D341Med (cell line): ENCODE measurements at regions not wholly inside any gene's neighbourhood (a gene's known extent, or its start where the extent isn't known, plus 50 kb on each side); places are given as distances from the start of the nearest gene placed in this dataset.

ENCODE experiments used
- DNase-seq: peaks from one replicate; pipeline ENCODE4 v3.0.0; 2012; ENCODE audit warnings: low spot score

DNA sequence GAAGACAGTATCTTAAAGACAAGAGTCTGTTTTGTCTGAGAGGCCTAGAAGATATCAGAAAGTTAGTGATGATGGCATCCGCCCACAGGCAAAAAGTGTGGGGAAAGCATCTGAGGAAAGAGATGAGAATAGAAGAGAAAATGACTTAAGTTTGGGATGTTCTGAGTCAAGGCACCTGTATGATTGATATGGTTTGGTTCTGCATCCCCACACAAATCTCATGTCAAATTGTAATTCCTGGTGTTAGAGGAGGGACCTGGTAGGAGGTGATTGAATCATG is 568.2 kb upstream of the MGMT start:
- DNase-seq = no peak

DNA sequence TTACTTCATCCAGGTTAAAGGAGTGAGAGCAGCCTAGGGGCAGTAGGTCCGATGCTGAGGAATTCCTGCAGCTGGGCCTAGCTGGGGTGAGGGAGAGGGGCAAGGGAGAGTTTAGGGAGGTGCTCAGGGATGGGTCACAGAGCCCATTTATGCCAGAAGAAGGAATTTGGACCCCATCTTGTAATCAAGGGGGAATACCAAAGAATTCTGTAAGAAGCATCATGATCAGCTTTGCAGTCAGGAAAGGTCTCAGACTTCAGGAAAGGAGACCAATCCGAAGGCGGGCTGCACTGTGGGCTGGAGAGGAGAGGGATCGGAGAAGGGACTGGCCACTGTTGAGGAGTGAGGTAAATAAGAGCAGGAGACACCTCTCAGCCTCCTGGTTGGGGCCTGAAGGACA is 566.6 kb upstream of the MGMT start:
- no peak for DNase-seq

DNA sequence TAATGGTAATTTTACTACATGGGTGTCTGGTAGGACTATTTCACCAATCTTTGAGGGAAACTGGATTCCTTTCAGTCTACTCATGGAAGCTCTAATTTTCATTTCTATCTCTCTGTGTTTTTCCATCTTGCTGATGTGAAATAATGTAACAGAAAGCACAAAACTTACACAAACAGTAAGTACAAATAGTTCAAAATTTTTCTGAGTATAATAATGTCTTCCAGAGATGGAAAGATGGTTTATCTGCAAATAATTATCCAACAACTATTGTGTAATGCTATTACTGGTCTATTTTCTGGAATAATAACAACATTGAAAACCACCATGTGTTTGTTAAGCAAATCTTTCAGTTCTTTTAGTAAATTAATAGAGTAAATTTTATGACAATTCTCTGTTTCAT is 565.8 kb upstream of the MGMT start:
- DNase-seq = no peak

DNA sequence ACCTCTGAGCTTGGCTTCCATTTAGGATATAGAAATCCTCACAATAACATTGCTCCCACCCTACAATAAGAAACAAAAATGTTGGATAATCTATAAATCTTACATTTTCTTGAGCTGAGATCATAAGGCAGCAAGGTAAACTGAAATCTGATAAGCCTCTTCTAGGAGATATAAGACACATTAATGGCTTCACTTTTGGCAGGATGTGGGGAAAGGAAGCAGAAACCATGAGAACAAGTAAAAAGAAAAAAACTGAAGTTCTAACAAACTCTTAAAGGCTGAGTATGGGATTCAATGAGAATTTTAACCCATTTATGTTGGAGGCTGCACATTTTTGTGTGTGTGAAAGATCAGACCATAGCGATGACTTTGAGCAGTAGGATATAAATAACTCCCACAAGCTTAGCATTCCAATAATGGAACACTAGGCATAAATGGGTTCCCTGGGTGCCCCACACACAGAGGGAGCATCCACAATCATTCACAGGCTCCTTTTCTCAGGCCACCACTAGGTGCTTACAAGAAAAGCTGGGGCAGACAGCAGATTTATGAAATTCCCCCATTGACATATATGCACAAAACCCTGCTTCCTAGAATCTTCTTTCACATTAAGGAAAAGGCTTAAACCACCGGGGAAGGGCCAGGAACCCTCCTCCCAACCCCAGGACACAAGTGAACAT is 564.9 kb upstream of the MGMT start:
- DNase-seq = no peak

DNA sequence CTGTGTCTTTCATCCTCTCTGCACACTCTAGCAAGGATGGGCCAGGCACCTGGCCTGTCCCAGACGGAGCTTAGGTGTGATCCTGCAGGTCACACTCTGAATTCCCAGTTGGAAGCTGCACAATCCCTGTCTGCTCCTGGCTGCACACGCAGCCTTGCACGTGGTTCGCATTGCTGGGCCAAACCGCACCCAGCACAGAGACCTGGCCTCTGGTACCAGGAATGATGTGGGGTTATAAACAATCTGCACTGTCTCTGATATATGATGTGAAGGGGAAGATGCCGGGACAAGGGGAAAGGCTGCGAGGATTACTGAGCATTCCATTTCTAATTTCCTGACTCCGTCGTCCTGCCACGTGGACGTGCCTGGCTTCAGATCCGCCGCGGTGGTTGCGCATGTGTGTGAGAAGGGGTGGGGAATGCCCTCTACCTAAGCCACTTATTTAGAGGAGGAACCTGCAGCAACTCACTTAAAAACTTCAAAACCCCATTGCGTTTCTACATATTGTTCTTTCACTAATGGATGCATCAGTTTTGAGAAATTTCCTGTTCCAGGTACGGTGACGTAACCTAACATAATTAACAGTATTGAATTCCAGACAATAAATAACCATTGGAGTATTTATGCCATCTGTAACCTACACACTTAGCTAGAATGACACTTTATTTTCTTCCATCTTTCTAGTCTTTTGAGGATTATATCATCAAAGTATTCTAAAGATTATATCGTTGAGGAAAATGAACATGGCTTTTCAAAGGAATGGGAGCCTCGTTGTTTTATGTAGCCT is 559.7 kb upstream of the MGMT start:
- DNase-seq = no peak

DNA sequence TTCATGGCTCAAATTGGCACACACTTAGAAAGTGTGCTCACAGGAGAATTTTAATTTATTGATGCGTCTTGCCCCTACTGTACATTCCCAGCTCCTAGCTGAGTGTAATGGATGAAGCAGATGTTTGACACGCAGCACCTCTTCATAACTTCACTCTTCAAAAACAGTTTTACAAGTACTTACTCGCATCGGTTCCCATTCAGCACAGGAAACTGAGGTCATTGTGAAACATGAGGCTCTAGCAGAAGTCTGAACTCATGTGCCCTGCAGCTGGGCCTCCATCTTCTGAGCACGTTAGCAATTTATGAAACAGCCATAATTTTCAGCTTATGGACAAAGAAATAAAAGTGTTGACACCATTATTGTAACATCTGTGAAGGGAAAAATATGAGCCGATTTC is 558.9 kb upstream of the MGMT start:
- no peak for DNase-seq

DNA sequence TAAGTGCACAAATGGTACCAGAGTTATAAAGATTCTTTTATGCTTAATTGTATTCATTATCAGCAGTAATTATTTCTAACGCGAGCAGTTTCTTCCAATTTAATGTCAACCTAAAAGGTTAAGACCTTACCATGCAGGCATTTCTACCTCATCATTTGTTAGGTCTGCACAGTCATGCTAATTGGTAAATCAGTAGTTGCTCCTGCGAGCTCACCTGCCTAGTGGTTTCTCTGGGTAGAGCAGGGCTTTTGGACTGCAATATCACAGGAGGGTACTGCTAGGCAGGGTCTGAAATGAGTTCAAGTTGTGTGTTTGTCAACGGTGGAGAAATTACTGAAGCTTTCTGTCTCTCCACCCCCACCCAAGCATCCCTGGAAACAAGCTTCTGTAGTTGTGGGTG is 558.5 kb upstream of the MGMT start:
- no peak for DNase-seq

DNA sequence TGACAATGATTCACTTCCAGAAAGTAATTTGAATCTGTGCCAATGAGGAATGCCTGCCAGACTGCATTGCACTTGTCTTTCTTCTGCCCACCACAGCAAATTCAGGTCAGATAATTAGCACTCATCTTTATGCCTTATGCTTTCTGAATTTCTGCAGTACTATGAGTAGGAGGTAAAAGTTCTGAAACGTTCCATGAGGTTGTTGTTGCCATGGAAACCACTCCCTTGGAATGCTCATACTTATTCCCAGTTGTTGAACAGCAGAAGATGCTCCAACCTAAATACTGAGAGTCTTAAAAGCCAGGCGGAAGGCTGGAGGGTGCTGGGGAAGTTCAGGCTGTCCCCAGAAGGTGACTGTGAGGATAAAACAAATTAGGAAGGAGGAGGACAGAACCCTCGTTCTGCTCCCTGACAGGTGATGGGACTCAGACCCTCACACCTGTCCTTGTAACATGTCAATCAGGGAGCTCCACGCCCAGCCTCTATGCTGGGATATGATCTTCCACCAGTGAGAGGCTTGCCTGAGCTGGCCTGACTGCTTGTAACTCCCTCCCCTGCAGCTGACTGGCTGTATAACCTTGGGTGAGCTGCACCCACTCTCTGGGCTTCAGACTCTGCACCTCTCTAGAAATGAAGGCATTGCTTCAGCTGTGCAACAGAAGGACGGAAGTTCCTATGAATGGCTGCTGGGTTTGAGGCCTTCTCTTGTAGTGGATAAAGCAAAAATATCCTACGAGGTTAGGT is 554.3 kb upstream of the MGMT start:
- no peak for DNase-seq

DNA sequence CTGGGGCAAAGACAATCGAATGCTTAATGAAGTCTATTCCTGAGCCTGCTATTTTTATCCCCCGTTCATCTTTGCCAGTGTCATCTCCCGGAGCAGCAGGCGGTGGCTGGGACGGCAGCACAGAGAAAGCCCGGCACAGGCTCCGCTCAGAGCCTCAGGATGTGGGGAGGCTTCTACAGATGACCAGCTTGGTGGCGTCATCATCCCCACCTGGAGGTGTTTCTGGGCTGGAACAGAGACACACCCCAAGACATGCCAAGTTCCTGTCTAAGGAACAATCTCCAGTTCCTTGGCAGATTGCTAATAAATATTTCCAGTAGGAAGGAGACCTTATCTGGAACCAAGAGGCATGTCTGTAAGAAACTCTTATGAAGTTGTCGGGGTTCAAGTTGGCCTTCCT is 552.4 kb upstream of the MGMT start:
- no peak for DNase-seq

DNA sequence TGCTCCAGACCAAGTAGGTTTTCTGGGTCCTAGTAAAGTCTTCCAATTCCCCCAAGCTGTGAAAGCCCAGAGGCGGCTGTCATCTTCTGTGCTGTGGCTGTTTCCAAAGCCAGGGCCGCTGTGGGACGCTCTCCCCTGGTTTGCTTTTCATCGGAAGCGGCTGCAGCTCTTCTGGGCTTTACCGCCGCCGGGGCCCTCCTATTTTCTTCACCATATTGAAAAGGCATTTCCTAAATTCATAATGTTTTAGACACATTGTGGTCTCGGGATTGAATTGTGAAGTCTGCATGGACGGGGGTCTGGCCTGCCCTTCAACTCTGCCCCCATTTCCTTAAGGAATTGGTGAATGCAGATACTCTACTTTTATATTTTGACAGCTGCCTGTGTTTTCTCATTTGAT is 551.4 kb upstream of the MGMT start:
- no peak for DNase-seq

DNA sequence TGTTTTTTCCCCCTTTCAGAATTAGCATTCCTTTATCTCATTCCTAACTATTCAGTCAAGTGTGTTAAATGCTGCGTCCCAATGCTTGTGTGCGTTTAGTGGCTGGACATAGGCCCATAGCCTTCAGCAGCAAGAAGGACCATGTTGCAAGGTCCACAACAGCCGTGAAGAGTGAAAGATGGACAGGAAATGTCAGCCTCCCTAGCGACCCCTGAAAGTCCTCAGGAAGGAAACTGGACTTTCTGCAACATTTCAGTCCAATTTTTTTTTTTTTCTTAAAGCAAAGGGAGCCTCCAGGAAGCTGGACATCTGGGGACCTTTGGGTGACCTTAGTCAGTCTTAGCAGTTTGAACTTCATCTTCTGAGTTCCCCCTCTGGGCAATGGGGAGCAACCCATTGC is 550.7 kb upstream of the MGMT start:
- no peak for DNase-seq

DNA sequence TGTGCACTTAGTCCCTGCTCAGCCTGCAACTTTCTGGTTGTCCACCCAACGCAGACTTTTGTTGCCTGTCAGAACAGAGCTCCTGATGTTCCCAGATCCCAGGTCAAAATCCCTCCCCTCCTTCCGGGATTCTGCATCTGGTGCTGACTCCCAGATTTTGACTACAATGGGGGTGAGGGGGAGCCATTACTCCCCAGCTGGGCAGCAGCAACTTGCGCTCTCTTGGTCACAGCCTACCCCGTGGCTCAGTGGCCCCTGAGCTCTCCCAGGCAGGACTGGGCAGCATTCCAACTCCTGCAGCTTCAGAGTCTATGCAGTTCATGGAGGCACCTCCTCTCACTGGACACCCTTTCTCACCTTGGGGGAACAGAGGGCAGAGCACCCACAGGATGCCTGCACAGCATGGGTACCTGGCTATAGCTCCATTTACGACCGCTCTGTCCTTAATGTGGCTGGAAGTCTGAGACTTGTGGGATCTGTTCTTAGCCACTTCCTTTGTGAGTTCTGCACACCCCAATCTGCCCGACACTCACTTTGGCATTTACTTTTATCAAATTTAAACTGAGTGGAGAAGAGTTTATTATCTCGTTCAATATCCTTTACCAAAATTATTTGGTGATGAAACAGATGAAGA is 545.5 kb upstream of the MGMT start:
- DNase-seq = no peak

DNA sequence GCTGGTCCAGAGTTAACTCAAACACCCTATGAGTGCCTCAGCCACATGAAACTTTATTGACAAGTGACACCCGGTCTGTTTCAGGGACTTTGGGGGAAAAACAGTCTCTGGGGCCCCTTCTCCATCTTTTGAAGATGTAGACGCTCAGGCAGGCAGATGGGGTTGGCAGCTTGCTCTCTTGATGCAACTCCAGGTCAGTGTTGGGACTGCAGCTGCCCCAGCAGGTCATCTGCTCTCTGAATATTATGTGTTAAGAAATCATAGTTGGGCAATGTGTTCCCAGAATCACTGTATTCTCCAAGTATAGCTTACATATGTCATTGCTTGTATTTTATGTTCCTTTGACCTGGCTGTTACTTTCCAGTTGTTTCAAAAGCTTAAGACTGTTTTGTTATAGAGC is 544.9 kb upstream of the MGMT start:
- DNase-seq = no peak

DNA sequence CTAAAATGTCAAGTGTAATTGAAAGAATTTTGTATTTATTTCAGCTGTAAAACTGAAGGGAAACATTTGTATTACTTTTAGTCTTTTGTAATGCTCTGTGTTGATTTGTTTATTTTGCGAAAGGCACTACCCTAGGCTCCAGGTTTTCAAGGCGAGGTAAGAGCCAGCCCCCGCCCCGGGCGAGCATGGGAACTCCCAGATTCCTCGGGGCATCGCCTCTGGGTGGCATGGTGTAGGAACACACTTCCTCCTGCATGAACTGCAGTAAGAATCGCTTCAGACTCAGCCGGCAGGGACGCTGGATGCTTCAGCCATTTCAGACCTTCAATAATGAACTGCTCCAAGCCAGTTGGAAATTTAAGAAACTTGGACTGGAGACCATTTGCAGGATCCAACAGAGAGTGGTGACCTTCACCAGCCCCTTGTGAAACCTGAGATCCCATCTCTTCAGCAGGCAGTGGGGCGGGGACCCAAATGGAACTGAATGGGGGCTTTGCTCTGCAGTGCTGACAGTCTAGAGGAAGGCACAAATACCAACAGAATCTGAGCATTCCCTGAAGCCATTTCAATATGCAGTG is 544.3 kb upstream of the MGMT start:
- DNase-seq = no peak

DNA sequence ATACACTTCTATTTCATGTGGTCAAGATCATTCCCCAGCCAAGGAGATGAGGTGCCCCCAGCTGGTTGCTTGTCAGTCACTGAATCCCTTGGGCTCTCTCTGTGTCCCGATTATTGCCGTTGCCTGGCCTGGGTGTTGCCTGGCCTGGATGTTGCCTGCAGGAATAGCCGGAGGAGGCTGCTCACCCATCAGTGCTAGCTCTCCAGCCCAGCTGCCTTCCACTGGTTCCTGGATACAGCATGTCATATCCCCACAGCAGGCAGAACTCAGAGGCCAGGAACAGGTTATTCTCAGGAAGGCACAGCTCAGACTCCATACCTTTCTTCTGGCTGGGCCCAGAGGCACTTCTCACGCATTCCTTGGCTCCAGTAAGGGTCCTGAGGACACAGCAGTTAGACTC is 542.1 kb upstream of the MGMT start:
- no peak for DNase-seq

DNA sequence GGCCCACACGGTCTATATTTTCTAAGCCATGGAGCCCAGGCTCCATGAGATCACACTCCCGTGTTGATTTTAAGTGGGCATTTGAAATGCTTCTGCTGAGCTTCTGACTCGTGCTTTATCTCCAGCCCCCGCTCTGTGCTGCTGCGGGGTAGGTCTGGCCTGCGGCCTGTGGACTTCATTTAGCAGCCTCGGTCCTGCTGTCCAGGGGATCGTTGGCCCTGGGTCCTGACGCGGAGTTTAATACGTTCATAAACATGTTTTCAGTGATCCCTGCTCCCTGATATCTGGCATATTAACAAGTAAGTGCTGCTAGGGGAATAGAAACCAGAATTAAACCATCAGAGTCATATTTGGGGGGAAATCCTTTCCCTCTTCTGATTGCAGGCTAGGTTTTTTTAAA is 540.3 kb upstream of the MGMT start:
- DNase-seq = no peak

DNA sequence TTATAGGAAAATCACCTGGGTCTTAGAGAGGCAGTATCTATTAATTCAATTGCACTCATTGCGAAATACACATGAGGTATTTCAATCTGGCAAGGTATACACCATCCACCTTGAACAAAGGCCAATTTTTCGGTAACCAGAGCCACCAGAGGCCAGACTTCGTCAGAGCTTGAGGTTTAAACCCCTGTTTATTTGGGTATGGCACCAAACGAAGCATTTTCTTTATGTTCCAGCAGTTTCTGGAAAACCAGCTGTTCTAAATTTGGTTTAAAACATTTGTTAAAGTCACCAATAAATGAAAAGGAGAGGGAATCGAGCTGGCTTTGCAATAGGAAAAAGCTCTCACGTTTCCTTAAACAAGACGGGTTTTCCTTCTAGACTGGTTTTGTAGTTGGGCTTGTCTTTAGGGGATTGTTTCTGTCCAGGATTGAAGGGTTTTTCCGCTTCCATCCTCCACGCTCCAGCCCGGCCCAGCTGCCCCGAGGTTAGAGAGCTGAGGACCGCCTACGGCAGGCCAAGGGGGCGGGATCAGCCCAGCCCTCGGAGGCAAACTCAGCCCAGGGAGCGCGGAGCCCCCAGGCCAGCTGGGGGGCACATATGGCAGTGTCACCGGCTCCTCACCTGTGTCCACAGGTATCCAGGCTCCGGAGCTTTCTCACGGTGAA is 539.4 kb upstream of the MGMT start:
- DNase-seq = no peak

DNA sequence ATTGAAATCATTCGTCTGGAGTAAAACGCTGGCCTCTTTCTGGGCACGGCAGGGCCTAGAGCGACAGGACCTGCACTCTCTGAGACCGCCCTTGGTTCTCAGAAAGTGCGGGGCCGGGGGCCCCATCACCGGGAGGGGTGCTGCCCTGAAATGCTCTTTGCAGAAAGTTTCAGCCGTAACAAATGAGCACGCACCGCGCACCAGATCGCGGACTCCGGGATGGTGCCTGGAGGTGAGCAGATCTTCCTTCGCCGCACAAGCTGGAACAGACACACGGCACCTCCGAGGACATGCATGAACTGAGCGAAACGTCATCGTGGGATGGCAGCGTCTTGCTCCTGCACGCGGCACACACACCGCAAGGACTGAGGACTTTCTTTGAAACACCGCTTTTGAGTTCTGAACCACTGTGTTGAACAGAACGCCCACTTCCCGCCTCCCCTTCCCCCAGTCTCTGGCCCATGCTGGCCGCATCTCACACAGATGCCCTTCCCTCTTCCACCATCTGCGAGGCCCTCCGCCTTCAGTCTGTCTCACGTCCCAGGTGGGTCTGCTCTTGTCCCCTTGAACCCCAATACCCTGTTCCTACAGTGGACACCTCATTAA is 538.7 kb upstream of the MGMT start:
- no peak for DNase-seq

DNA sequence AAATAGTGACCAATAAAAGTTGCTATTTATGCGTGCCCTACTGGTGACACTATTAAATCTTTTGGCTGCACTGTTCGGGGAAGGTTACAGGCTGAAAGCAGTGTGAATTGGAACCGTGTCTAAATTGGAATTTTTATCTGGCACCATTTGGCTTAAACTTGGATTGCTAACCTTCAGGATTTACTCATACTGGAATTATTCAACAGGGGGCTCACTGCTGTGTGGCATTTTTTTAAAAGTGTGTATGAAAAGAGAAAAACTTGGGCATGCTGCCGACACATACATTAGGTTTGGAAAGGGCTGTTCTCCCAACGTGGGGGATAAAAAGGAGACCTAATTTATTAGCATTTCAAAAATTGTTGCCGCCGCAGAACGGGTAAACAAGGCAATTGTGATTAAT is 537.9 kb upstream of the MGMT start:
- DNase-seq = no peak

DNA sequence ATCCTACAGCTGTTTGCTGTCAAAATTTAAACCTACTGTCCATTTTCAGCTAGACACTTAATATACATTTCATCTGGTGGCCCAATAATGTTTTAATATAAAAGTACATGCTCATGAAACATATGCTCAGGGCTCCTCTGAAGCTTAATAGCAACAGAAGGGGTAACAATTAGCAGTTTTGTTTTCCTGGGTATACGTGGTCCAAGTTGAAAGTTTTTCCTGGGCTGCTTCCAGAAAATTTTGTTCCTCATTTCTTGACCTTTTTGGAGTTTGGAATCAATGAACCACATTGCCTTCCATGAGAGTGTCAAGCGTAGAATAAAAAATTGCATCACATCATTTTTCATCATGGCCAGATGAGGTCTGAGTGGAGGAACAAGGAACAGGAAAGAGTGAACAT is 537.3 kb upstream of the MGMT start:
- DNase-seq = no peak

DNA sequence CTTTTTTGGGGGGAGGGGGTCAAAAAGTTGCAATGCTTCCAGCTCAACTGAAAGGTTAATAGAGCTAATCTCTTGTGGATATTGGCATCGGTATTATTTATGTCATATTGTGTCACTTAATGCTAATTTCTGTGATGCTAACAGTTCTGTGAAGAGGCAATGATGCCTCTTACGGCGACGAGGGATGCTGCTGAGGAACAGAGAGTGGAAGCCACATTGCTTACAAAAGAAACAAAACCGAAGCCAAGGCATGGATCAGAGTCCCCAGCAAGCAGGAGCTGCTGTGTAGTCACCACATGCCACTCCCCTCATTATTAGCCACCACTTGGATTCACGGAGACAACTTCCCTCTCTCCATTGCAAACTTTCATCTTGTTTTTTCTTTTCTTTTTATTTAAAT is 536.5 kb upstream of the MGMT start:
- DNase-seq = no peak
